GM18907 (cell line): ENCODE measurements at regions not wholly inside any gene's neighbourhood (a gene's known extent, or its start where the extent isn't known, plus 50 kb on each side); places are given as distances from the start of the nearest gene placed in this dataset.

Experiments
- ATAC-seq: cut with Tn5 transposase; IDR thresholded peaks from one replicate; pipeline ENCODE4 v1.9.1; 2021; ENCODE audit warnings: mild to moderate bottlenecking, moderate library complexity; ENCODE audit not compliant: unreplicated experiment

- ATAC-seq, result no peak
These were observed 85.9 kb upstream of the NPVF start for GRCh38 chr7:25314094-25314730.

- no peak for ATAC-seq
These were observed 86.5 kb upstream of the NPVF start for GRCh38 chr7:25314731-25315267.

- ATAC-seq, result no peak
These were observed 88.1 kb upstream of the NPVF start for GRCh38 chr7:25316366-25316765.

- no peak for ATAC-seq
These were observed 89.8 kb upstream of the NPVF start for GRCh38 chr7:25318047-25318446.

GRCh38 chr7:25319707-25320106 is 91.4 kb upstream of the NPVF start:
- ATAC-seq, result no peak

- no peak for ATAC-seq
These were observed 92.5 kb upstream of the NPVF start for GRCh38 chr7:25320791-25321190.

- ATAC-seq, result no peak
These were observed 93.1 kb upstream of the NPVF start for GRCh38 chr7:25321424-25321823.

GRCh38 chr7:25322473-25322872 is 94.2 kb upstream of the NPVF start:
- ATAC-seq, result no peak

GRCh38 chr7:25325186-25325757 is 97.0 kb upstream of the NPVF start:
- ATAC-seq, result no peak

- ATAC-seq, result no peak
These were observed 98.3 kb upstream of the NPVF start for GRCh38 chr7:25326501-25327156.

GRCh38 chr7:25329815-25330214 is 101.5 kb upstream of the NPVF start:
- ATAC-seq, result no peak

GRCh38 chr7:25333296-25333928 is 105.1 kb upstream of the NPVF start:
- ATAC-seq, result no peak

GRCh38 chr7:25347360-25348066 is 119.2 kb upstream of the NPVF start:
- ATAC-seq, result no peak

GRCh38 chr7:25348104-25348503 is 119.8 kb upstream of the NPVF start:
- ATAC-seq, result no peak

- no peak for ATAC-seq
These were observed 121.2 kb upstream of the NPVF start for GRCh38 chr7:25349283-25350017.

GRCh38 chr7:25350041-25350440 is 121.8 kb upstream of the NPVF start:
- no peak for ATAC-seq

GRCh38 chr7:25351761-25352160 is 123.5 kb upstream of the NPVF start:
- ATAC-seq, result no peak

- no peak for ATAC-seq
These were observed 124.9 kb upstream of the NPVF start for GRCh38 chr7:25353196-25353595.

GRCh38 chr7:25353732-25354131 is 125.4 kb upstream of the NPVF start:
- no peak for ATAC-seq

- no peak for ATAC-seq
These were observed 128.4 kb upstream of the NPVF start for GRCh38 chr7:25356534-25357151.
